DMS153 treated with DMSO at 0.1 percent for 48 hours (cell line): ENCODE measurements at regions not wholly inside any gene's neighbourhood (a gene's known extent, or its start where the extent isn't known, plus 50 kb on each side); places are given as distances from the start of the nearest gene placed in this dataset.

ENCODE experiments used
- DNase-seq: peaks from one replicate; lab custom pipeline; 2025; ENCODE audit not compliant: unreplicated experiment; lab: John Stamatoyannopoulos, UW

GRCh38 chr10:31081937-31082840 lies 50.5 kb upstream of the ZNF438 start:
- no peak for DNase-seq

DNA sequence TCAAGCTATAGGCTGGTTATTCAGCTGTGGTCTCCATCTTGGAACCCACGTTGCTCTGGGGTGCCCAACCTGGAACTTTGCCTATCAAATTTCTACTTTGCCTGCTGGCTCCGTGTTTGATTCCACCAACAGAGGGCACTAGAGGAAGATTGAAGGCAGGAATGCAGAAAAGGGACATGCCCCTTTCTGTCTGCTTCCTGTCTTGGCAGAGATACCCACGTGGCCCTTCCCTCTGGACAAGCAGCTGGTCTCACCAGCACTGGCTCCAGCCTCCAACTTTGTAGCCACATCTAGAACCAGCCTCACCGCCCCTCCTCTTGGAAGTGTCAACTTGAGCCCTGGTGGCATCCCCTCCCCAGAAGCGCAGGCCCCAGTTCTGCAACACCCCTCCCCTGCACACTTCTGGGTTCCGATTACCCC lies 52.1 kb upstream of the ZNF438 start:
- DNase-seq = no peak

- no peak for DNase-seq
Measured at GRCh38 chr10:31087011-31087410, 55.3 kb upstream of the ZNF438 start.

DNA sequence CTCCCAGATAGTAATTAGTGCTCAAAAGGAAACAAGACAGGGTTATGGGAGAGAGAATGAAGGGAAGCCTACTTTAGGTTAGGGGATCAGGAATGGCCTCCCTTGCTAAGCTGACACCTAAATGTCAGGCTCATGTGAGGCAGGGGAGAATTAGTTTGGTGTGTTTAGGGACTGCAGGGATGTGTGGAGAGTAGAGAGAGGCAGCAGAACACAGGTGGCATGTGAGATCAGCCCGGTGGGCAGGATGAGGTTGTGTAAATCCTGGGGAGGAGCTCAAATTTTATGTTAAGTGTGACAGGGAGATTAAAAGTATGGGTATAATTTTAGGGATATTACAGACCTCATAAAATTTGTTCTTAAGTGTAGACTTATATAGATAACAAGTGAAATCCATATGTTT lies 56.2 kb upstream of the ZNF438 start:
- no peak for DNase-seq

DNA sequence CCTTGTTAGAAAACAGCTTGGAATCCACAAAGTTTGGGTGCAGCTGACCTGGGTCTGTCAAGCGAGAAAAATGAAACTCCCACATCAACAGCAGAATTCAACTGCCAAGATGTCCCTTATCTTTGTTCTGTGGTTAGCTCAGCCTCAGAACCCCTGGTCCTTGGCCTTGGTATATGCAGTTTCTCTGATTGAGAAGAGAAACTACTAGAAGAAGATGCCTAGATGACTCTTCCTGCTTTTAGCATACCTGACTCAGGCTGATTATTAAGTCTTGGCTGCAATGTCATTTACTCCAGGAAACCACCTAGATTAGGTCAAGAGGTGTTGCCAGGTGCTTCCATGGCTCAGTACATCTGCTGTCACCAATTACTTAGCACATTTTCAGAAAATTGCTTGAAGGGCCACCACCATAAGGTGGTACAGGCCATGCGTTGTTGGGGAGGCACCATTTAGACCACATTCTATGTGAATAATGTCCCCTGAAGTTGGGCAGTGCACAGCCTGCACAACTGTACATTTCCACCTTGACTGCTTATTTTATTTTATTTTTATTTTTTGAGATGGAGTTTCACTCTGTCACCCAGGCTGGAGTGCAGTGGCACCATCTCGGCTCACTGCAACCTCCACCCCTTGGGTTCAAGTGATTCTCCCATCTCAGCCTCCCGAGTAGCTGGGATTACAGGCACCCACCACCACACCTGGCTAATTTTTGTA lies 59.4 kb upstream of the ZNF438 start:
- DNase-seq = no peak

GRCh38 chr10:31095677-31096560 lies 64.3 kb upstream of the ZNF438 start:
- no peak for DNase-seq

- DNase-seq = no peak
Measured at GRCh38 chr10:31098046-31098445, 66.4 kb upstream of the ZNF438 start.

DNA sequence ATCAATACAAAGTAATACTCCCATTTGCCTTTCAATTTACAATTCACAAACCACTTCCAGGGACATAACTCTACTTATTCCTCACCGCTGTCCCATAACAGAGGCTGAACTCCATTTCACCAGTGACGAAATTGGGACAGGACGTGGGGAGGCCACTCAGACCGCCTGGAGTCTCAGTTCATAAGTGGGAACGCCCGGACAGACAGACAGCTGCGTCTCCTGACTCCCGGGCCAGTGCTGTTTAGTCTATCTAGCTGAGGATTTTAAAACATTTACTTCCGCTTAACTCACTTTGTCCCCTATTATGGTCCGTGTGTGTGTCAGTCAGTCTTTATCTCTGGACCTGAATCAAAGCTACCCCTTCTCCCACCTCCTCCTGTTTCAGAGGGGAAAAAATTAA lies 67.4 kb upstream of the ZNF438 start:
- no peak for DNase-seq

DNA sequence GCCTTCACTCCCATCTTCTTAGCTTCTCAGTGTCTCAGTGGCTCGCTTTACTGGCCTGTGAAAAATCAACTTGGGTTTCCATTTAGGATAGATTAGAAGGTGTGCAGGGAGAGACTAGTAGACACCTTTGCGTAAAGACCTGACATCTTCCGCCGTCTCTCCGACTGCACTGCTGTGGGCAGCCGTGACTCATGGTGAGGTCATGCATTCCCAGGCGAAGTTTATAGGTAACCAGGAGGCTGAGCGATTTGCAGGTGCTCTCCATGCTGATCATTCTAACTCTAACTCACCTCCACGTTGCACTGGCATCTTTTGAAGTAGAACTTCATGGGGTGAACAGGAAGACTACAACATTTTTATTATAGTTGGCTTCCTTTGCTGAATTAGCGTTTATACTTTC lies 68.0 kb upstream of the ZNF438 start:
- DNase-seq = no peak

DNA sequence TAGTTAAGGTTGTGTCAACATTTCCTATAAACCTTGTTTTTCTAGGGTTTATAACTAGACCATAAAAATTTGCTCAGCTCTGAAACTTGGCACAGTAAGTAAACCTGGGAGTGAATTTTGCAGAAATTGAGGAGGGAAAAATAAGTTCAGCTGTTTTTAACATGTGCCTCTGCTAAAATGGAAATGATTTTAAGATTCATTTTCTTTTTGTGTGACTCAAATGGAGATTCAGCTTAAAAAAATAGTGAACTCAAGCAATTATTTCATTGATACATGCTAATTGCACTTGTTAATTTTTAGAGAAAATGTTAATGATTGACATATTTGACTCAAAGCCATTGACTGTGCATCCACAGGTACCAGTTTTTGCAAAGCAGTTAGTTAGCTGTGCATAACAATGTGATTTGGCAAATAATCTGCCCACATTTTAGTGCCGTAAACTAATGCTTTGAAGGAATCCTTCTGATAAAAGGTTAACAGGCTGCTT lies 68.5 kb upstream of the ZNF438 start:
- no peak for DNase-seq

- no peak for DNase-seq
Measured at GRCh38 chr10:31100662-31101061, 69.0 kb upstream of the ZNF438 start.

DNA sequence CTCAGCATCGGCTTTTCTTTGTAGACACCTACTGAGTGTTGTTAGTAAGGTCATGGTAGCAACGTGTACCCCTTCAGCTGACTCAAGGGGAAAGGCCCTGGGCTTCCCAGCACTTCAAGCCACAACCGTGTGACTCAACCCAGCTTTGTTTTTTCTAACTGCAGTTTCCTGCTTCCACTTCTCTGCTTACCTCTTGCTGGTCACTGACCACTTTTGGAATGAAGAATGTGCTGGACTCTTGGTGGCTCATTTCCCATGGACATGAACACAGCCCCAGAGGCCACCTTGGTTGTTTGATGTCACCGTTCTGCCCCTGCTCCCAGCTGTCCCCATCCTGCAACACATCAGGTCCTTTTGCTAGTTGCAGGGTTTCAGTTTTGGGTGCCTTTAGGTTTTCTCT lies 69.5 kb upstream of the ZNF438 start:
- no peak for DNase-seq

- DNase-seq = no peak
Measured at GRCh38 chr10:31102421-31102820, 70.8 kb upstream of the ZNF438 start.

DNA sequence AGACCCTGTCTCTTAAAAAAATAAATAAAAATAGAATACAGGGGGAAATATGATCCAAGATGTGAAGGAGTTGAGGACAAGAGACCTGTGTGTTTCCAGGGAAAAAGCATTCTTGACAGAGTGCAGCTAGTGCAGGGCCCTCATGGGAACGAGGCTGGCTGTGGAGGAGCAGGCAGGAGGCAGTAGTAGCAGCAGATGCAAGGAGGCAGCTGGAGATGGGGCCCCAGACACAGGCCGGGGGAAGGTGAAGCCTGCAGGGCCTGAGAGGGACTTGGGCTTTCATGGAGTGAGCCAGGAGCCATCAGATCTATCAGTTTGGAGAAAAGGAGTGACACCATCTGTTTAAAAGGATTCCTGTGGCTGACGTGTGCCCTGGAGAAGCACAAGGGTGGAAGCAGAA lies 71.4 kb upstream of the ZNF438 start:
- no peak for DNase-seq

DNA sequence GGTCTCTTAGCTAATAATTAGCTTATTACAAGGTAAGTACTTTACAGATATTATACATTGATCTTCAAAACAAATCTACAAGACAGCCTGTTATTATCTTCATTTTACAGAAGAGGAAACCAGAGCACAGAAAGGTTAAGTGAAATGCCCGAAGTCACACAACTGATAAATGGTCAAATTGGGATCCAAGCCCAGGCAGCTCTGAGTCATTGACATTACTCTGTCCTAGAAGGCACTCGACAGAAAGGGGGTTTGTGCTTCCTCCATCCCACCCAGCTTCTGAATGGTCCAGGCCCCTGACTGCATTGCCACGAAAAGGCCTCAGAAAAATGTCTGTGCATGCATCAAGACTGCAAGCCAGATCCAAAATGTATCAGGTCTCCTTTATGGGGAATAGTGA lies 81.3 kb upstream of the ZNF438 start:
- no peak for DNase-seq

DNA sequence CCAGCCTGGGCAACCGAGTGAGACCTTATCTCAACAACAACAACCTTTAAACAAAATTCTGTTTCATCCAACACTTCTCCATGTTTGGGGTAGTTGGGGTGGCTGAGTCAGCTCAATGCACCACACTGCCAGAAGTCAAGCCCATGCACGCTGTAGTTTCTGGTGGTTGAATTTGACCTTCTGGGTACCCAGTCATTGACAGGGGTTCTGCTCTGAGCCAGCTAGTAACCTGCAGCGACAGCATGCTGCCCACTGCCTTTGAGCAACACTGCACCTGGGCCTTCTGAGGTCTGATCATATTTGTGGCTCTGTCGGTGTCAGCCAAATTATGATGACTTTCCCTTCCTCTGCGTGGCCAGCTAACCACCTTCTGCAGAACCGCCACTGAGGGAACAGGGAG lies 84.6 kb upstream of the ZNF438 start:
- no peak for DNase-seq

GRCh38 chr10:31118556-31118955 lies 86.9 kb upstream of the ZNF438 start:
- no peak for DNase-seq

DNA sequence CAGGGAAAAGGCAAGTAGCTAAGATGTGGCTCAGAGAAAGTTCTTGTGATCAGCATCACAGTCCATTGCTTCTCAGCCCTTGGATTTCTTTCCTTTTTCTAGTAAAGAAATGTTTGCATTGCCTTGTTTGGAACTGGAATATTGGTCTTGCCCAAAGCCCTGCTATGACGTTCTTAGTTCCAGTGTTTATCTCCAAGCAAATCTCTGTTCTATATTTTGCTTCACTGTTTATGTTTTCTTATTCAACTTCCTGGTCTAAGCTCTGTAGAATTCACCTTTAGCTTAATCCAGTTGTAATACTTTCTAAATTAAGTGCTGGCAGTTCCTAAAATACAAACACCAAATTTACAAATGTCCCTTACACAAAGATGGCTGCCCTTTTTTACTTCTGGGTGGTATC lies 88.7 kb upstream of the ZNF438 start:
- DNase-seq = no peak

DNA sequence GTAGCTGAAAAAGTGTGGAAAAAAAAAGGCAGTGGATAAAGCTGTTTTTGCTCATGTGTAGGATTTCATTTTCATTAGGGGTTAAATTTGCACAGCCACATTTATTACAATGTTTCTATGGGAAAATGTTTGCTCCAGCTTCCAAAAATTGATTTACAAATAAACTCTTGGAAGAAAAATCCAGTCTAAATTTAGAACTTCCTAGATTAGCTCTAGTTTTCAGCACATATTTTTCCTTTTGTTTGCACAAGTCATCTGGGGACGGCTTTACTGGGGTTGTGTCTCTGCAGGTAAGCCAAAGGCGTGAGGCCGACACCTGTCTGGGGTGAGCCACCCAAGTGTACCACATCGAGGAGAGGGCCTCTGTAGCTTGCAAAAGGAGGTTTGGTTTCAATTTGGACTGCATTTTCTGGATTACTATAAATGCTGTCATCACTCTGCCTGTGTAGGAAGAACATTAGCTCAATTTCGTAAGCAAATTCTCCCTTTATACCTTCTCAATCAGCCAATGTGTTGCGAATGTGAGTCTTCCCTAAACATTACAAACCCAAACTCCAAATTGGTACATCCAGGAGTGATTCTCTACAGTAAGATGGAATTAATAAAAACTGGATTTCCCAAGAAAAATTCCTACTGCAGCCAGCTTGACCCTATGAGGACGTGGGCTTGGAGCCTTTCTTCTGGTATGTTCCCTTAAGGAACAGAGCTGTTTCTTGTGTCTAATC lies 89.5 kb upstream of the ZNF438 start:
- DNase-seq = no peak

DNA sequence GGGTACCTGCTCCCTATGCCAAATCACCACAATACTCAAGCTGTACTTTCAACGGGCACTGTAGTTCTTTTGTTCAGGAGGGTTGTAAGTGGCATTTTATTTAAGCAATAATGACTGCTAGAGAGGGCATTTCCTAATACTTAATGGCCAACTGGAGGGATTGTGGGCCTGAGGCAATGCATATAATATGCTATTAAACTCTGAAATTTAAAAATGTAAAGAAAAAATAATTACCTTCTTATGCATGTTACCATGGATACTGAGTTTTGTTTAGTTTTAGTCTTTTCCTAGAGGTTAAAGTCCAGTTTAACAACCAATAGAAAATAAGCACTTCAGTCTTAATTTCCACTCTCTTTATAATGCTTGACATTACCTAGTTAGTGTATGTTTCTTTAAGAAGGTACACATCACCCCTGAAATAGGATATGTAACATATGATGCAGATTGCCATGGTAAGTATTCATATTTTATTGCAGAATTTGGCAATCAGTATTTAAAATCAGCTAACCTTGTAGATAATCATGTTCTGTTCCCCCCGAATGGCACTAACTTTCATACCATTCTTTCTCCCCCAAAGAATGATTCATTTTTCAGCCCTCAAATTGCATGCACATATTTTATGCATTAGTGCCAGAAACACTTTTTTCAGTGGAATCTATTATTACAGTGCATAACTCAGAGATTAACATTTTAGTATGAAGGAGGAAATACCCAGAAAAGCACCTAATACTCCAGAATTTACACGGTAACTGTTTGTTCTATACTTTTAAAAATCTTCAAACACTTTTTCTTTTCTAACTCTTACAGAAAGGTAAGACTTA lies 90.3 kb upstream of the ZNF438 start:
- DNase-seq = no peak
